ENCODE measurements at regions not wholly inside any gene's neighbourhood (a gene's known extent, or its start where the extent isn't known, plus 50 kb on each side); places are given as distances from the start of the nearest gene placed in this dataset.

DNA sequence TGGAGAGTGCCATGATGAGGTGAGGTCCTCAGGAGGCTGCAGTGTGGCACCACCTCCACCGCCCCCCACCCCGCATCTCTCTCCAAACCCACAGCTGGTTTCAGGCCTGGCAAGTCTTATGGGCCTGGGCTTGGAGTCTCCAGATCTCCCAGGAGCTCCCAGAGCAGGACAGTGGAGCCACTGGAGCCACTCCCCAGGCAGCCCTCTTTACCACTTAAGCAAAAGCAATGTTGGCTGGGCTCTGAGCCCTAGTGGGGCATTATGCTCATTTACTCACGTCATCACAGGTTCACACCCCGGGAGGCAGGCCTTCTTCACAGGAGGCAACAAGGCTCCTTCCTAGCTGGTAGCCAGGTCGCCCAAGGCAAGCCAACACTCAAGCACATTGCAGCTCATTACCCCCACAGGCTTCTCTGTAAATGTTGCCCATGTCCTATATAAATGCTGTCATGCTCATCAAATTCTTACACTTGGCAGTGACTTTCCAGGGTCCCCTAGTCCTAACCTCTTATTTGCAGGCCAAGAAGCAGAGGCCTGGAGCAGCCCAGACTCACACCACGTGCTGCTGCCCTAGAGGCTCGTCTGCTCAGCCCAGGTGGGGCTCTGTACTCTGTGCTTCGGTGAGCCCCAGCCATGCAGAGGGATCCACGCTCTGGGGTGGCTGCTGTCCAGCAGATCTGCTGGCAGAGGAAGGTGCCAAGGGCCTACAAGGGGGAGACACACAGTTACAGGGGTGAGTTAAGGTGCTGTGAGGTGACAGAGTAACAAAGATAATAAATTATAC lies 459.3 kb downstream of the MATN1 start:
- Mint-ChIP-seq H3K27me3 (ENCODE audit: unreplicated experiment) (no peaks in the 10 kb centered on the region), H3K4me3 (ENCODE audit: unreplicated experiment) (no peak overlapping the region), H3K9me3 (ENCODE audit: unreplicated experiment) (no peaks in the 10 kb centered on the region), H3K4me1 (ENCODE audit: unreplicated experiment) (no peaks in the 10 kb centered on the region), H3K27ac (ENCODE audit: unreplicated experiment) (no peak overlapping the region), H3K36me3 (ENCODE audit: low read depth, unreplicated experiment) (peaks cover 3% of the 10 kb centered on the region)
- DNase-seq (ENCODE audit: low spot score) = no peak
- no peak for TF ChIP-seq CTCF (IDR thresholded peaks at IDR 0.05; ENCODE audit: unreplicated experiment)

GRCh38 chr1:30263405-30263804 lies 460.0 kb downstream of the MATN1 start:
- peaks cover 3% of the 10 kb centered on the region for H3K36me3 Mint-ChIP-seq (ENCODE audit: low read depth, unreplicated experiment)
- H3K27ac Mint-ChIP-seq (ENCODE audit: unreplicated experiment) = no peak overlapping the region
- DNase-seq (ENCODE audit: low spot score) = no peak
- no peaks in the 10 kb centered on the region for H3K27me3 Mint-ChIP-seq (ENCODE audit: unreplicated experiment)
- no peak overlapping the region for H3K4me3 Mint-ChIP-seq (ENCODE audit: unreplicated experiment)
- H3K9me3 Mint-ChIP-seq (ENCODE audit: unreplicated experiment) = no peaks in the 10 kb centered on the region
- H3K4me1 Mint-ChIP-seq (ENCODE audit: unreplicated experiment) = peaks cover 5% of the 10 kb centered on the region
- no peak for TF ChIP-seq CTCF (IDR thresholded peaks at IDR 0.05; ENCODE audit: unreplicated experiment)

DNA sequence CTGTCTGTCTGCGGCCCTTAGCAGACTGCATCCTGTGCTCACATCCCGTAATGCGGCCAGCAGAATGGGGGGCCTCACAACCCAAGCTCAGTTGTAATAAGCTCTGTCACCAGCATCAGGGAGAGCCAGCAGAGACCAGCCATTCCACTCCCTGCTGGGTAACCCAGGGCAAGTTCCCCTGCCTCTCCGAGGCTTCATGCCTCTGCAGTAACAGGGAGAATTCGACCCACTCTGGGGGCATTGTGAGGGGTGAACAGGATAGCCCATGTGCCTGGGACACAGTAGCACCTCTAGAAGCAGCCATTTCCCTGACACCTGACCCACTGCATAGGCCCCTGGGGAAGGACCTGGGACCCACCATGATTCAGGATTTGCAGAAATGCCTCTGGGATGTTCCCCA lies 461.2 kb downstream of the MATN1 start:
- Mint-ChIP-seq H3K27me3 (ENCODE audit: unreplicated experiment) (no peaks in the 10 kb centered on the region), H3K36me3 (ENCODE audit: low read depth, unreplicated experiment) (peaks cover 3% of the 10 kb centered on the region), H3K9me3 (ENCODE audit: unreplicated experiment) (no peaks in the 10 kb centered on the region), H3K4me3 (ENCODE audit: unreplicated experiment) (no peak overlapping the region), H3K4me1 (ENCODE audit: unreplicated experiment) (peaks cover 5% of the 10 kb centered on the region), H3K27ac (ENCODE audit: unreplicated experiment) (no peak overlapping the region)
- DNase-seq (ENCODE audit: low spot score) = no peak
- no peak for TF ChIP-seq CTCF (IDR thresholded peaks at IDR 0.05; ENCODE audit: unreplicated experiment)

DNA sequence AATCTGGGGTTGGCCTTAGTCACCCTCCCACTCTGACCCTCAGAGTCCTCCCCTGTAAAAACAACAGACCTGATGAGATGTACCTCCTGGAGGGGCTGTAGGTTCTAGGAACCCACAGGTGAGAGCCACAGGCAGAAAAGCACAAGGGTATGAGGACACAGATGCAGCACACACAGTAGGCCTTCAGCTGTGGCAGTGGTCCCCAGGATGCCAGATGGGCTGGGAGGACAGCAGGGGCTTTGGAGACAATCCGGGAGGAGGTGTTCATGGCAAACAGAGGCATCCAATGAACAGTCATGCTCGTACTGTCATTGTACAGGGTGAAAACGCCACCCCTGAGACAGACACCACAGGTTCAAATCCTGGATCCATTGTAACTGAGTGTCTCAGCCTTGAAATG lies 463.1 kb downstream of the MATN1 start:
- TF ChIP-seq CTCF (IDR thresholded peaks at IDR 0.05; ENCODE audit: unreplicated experiment) = no peak
- Mint-ChIP-seq H3K9me3 (ENCODE audit: unreplicated experiment) (no peaks in the 10 kb centered on the region), H3K4me1 (ENCODE audit: unreplicated experiment) (peaks cover 5% of the 10 kb centered on the region), H3K27me3 (ENCODE audit: unreplicated experiment) (no peaks in the 10 kb centered on the region), H3K4me3 (ENCODE audit: unreplicated experiment) (no peak overlapping the region), H3K27ac (ENCODE audit: unreplicated experiment) (no peak overlapping the region), H3K36me3 (ENCODE audit: low read depth, unreplicated experiment) (peaks cover 3% of the 10 kb centered on the region)
- DNase-seq (ENCODE audit: low spot score) = no peak

DNA sequence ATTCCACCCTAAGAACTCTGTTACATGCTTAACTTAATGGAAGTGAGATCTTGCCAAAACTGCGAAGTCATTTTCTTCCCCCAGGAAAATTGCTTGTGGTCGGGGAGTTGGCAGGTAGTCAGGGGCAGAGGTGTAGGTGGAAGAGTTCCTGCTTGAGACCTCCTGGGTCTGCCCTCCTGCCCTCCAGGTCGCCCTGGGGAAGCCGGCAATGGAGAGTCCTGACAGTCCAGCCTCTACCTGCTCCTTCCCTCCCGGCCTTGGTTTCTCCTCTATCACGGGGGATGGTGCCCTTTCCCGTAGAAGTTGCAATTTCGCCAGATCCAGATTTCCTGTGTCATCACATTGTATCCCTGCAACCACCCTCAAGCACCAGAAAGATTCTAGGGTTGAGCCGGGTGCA lies 463.8 kb downstream of the MATN1 start:
- TF ChIP-seq CTCF (IDR thresholded peaks at IDR 0.05; ENCODE audit: unreplicated experiment) = no peak
- H3K27ac Mint-ChIP-seq (ENCODE audit: unreplicated experiment) = no peak overlapping the region
- peaks cover 3% of the 10 kb centered on the region for H3K36me3 Mint-ChIP-seq (ENCODE audit: low read depth, unreplicated experiment)
- peaks cover 5% of the 10 kb centered on the region for H3K4me1 Mint-ChIP-seq (ENCODE audit: unreplicated experiment)
- no peaks in the 10 kb centered on the region for H3K27me3 Mint-ChIP-seq (ENCODE audit: unreplicated experiment)
- H3K9me3 Mint-ChIP-seq (ENCODE audit: unreplicated experiment) = no peaks in the 10 kb centered on the region
- H3K4me3 Mint-ChIP-seq (ENCODE audit: unreplicated experiment) = no peak overlapping the region
- DNase-seq (ENCODE audit: low spot score) = no peak

Measured in endothelial cell (in vitro differentiated cells).